H9 (cell line): ENCODE measurements at regions not wholly inside any gene's neighbourhood (a gene's known extent, or its start where the extent isn't known, plus 50 kb on each side); places are given as distances from the start of the nearest gene placed in this dataset.

Experiments
- DNase-seq: peaks from one replicate; pipeline ENCODE4 v3.0.0-alpha.2; 2017
- H2AFZ ChIP-seq: one replicate; pipeline ENCODE4 v1.6.1; 2013; ENCODE audit warnings: mild to moderate bottlenecking, low read length, control low read depth, moderate library complexity
- H2AK5ac ChIP-seq: 2 replicates; pipeline ENCODE4 v1.6.1; 2013; ENCODE audit warnings: low read length, control low read depth, mixed read lengths; ENCODE audit not compliant: insufficient read length
- H2BK120ac ChIP-seq: one replicate; pipeline ENCODE4 v1.6.1; 2013; ENCODE audit warnings: low read depth, mild to moderate bottlenecking, low read length, control low read depth, inconsistent platforms; ENCODE audit not compliant: poor library complexity, severe bottlenecking
- H2BK12ac ChIP-seq: 2 replicates; pipeline ENCODE4 v1.6.1; 2013; ENCODE audit warnings: low read length, control low read depth, mixed read lengths, low read depth; ENCODE audit not compliant: insufficient read length
- H2BK15ac ChIP-seq: 2 replicates; pipeline ENCODE4 v1.6.1; 2013; ENCODE audit warnings: low read depth, low read length, control low read depth
- H2BK20ac ChIP-seq: one replicate; pipeline ENCODE4 v1.6.1; 2013; ENCODE audit warnings: low read depth, mild to moderate bottlenecking, low read length, control low read depth, inconsistent platforms; ENCODE audit not compliant: poor library complexity, severe bottlenecking
- H2BK5ac ChIP-seq: 2 replicates; pipeline ENCODE4 v1.6.1; 2013; ENCODE audit warnings: low read length, control low read depth, mixed read lengths; ENCODE audit not compliant: insufficient read length
- H3K14ac ChIP-seq: 2 replicates; pipeline ENCODE4 v1.6.1; 2013; ENCODE audit warnings: low read length, control low read depth; ENCODE audit not compliant: insufficient read depth
- H3K18ac ChIP-seq: 2 replicates; pipeline ENCODE4 v1.6.1; 2013; ENCODE audit warnings: low read depth, mild to moderate bottlenecking, mixed read lengths, low read length, control low read depth; ENCODE audit not compliant: insufficient read length
- H3K23ac ChIP-seq: 2 replicates; pipeline ENCODE4 v1.6.1; 2013; ENCODE audit warnings: low read length, control low read depth, mixed read lengths, low read depth; ENCODE audit not compliant: insufficient read length
- H3K23me2 ChIP-seq: 2 replicates; pipeline ENCODE4 v1.6.1; 2013; ENCODE audit warnings: low read depth, mild to moderate bottlenecking, mixed read lengths, low read length, control low read depth; ENCODE audit not compliant: insufficient read length, poor library complexity, severe bottlenecking
- H3K27ac ChIP-seq: 2 replicates; pipeline ENCODE4 v1.5.1; 2013; ENCODE audit warnings: low read length, control low read depth, mixed read lengths, low read depth; ENCODE audit not compliant: insufficient read length
- H3K27me3 ChIP-seq: 2 replicates; pipeline ENCODE4 v1.6.1; 2013; ENCODE audit warnings: low read length, control low read depth, inconsistent platforms; ENCODE audit not compliant: insufficient read depth
- H3K4ac ChIP-seq: 2 replicates; pipeline ENCODE4 v1.6.1; 2013; ENCODE audit warnings: low read depth, mild to moderate bottlenecking, control low read depth, inconsistent platforms, low read length, moderate library complexity
- H3K4me1 ChIP-seq: 2 replicates; pipeline ENCODE4 v1.6.1; 2013; ENCODE audit warnings: low read length, control low read depth, inconsistent platforms; ENCODE audit not compliant: insufficient read depth
- H3K4me2 ChIP-seq: 2 replicates; pipeline ENCODE4 v1.6.1; 2013; ENCODE audit warnings: low read length, control low read depth, mixed read lengths; ENCODE audit not compliant: insufficient read length, insufficient read depth
- H3K56ac ChIP-seq: 2 replicates; pipeline ENCODE4 v1.6.1; 2013; ENCODE audit warnings: low read depth, mild to moderate bottlenecking, mixed read lengths, low read length, control low read depth; ENCODE audit not compliant: insufficient read length
- H3K79me1 ChIP-seq: 2 replicates; pipeline ENCODE4 v1.6.1; 2013; ENCODE audit warnings: low read depth, mild to moderate bottlenecking, moderate library complexity, low read length, control low read depth, inconsistent platforms; ENCODE audit not compliant: insufficient read depth, poor library complexity, severe bottlenecking
- H3K79me2 ChIP-seq: 2 replicates; pipeline ENCODE4 v1.6.1; 2013; ENCODE audit warnings: low read length, control low read depth, inconsistent platforms; ENCODE audit not compliant: insufficient read depth
- H3K9ac ChIP-seq: 2 replicates; pipeline ENCODE4 v1.6.1; 2013; ENCODE audit warnings: low read length, control low read depth, mixed read lengths; ENCODE audit not compliant: insufficient read length; ENCODE audit errors: extremely low read depth
- H3K9me3 ChIP-seq: one replicate; pipeline ENCODE4 v1.6.1; 2013; ENCODE audit warnings: low read depth, low read length, inconsistent platforms; ENCODE audit not compliant: control insufficient read depth
- H3T11ph ChIP-seq: one replicate; pipeline ENCODE4 v1.6.1; 2013; ENCODE audit warnings: mild to moderate bottlenecking, low read length, control low read depth, inconsistent platforms
- H4K20me1 ChIP-seq: one replicate; pipeline ENCODE4 v1.6.1; 2013; ENCODE audit not compliant: control insufficient read depth, insufficient read length, insufficient read depth
- H4K5ac ChIP-seq: 2 replicates; pipeline ENCODE4 v1.6.1; 2013; ENCODE audit warnings: low read depth, mild to moderate bottlenecking, mixed read lengths, low read length, control low read depth; ENCODE audit not compliant: insufficient read length
- H4K8ac ChIP-seq: replicated peaks from 2 replicates; pipeline ENCODE4 v1.6.1; 2013; ENCODE audit warnings: low read length, control low read depth, mixed read lengths, low read depth; ENCODE audit not compliant: insufficient read length
- H4K91ac ChIP-seq: 2 replicates; pipeline ENCODE4 v1.6.1; 2013; ENCODE audit warnings: low read depth, mild to moderate bottlenecking, moderate library complexity, mixed read lengths, low read length, control low read depth; ENCODE audit not compliant: insufficient read length
- H3K27ac Mint-ChIP-seq, 3 experiments: 2 replicates in 2 of 3; 3 replicates in 1 of 3; pipeline ENCODE4 v1.8.0; 2020 to 2021; ENCODE audit warnings: mixed read lengths in 3 of 3, mild to moderate bottlenecking in 1 of 3, moderate library complexity in 1 of 3
- H3K27me3 Mint-ChIP-seq: 2 replicates; pipeline ENCODE4 v1.8.0; 2021; ENCODE audit warnings: low read depth, mild to moderate bottlenecking, moderate library complexity, mixed read lengths
- H3K36me3 Mint-ChIP-seq, 3 experiments: 2 replicates in 2 of 3; 3 replicates in 1 of 3; pipeline ENCODE4 v1.8.0; 2020 to 2021; ENCODE audit warnings: low read depth in 3 of 3, mixed read lengths in 3 of 3; ENCODE audit not compliant: insufficient read depth in 1 of 3
- H3K4me1 Mint-ChIP-seq, 2 experiments: 2 replicates each; pipeline ENCODE4 v1.8.0; 2020; ENCODE audit warnings: mixed read lengths in 2 of 2
- H3K4me3 Mint-ChIP-seq, 2 experiments: 2 replicates in 1 of 2; 3 replicates in 1 of 2; pipeline ENCODE4 v1.8.0; 2020 to 2021; ENCODE audit warnings: mild to moderate bottlenecking in 2 of 2, mixed read lengths in 2 of 2, moderate library complexity in 1 of 2
- H3K9me3 Mint-ChIP-seq, 2 experiments: 2 replicates in 1 of 2; 3 replicates in 1 of 2; pipeline ENCODE4 v1.8.0; 2020; ENCODE audit warnings: mild to moderate bottlenecking in 2 of 2, mixed read lengths in 2 of 2, moderate library complexity in 1 of 2
- WGBS: extraction: QIAGEN DNeasy Blood & Tissue Kit; methylation state at CpG from one replicate; pipeline ENCODE4 v1.1.7; 2013; ENCODE audit warnings: missing lambda C conversion rate, low lambda C conversion rate, mixed read lengths; ENCODE audit not compliant: insufficient read length; ENCODE audit errors: extremely low coverage; 5-methylcytosine and 5-hydroxymethylcytosine counted together
- TF ChIP-seq, protein P1 (sequence below): fragments of 200-600 bp; sonication (generic); conservative IDR thresholded peaks from 3 replicates; pipeline ENCODE4 v1.8.0; 2021; ENCODE audit warnings: antibody characterized with exemption, mild to moderate bottlenecking

DNA sequence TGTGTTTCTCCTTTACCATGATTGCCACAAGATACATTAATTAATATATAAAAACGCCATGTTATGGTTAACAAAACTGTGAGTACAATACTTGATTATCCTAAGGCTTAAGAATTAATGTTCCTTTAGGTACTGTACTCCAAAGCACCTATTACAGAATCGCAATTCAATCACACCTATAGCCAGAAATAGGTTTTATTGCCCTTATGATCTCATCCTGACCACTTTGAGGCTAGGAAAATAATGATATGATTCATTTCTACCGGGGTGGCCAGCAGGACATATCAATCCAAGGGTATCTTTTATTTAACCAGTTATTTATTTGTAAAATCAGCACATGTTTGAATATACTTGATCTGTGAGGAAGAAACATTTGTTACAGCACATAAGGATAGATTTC lies 396.6 kb upstream of the GJE1 start:
- Histone ChIP-seq H2BK12ac (no peak overlapping the region), H3K18ac (no peak overlapping the region), H2BK15ac (no peak overlapping the region), H3T11ph (no peak overlapping the region), H3K79me1 (no peaks in the 10 kb centered on the region), H3K79me2 (no peaks in the 10 kb centered on the region), H3K27ac (no peak overlapping the region), H3K23ac (no peak overlapping the region), H2AFZ (no peak overlapping the region), H4K5ac (no peak overlapping the region), H2BK120ac (no peak overlapping the region), H3K4me1 (no peaks in the 10 kb centered on the region), H2BK20ac (no peak overlapping the region), H2BK5ac (no peak overlapping the region), H3K27me3 (no peaks in the 10 kb centered on the region), H3K9me3 (no peaks in the 10 kb centered on the region), H3K9ac (no peak overlapping the region), H3K4ac (no peak overlapping the region), H4K20me1 (no peaks in the 10 kb centered on the region), H3K56ac (no peak overlapping the region), H3K23me2 (no peaks in the 10 kb centered on the region), H2AK5ac (no peak overlapping the region), H4K91ac (no peak overlapping the region), H3K4me2 (no peak overlapping the region), H4K8ac (no peak overlapping the region), H3K14ac (no peak overlapping the region)
- Mint-ChIP-seq H3K36me3 (no peaks in the 10 kb centered on the region), H3K27me3 (no peaks in the 10 kb centered on the region), H3K27ac (no peak overlapping the region), H3K4me3 (no peak overlapping the region), H3K9me3 (no peaks in the 10 kb centered on the region), H3K4me1 (no peaks in the 10 kb centered on the region)
- TF ChIP-seq, protein P1, sequence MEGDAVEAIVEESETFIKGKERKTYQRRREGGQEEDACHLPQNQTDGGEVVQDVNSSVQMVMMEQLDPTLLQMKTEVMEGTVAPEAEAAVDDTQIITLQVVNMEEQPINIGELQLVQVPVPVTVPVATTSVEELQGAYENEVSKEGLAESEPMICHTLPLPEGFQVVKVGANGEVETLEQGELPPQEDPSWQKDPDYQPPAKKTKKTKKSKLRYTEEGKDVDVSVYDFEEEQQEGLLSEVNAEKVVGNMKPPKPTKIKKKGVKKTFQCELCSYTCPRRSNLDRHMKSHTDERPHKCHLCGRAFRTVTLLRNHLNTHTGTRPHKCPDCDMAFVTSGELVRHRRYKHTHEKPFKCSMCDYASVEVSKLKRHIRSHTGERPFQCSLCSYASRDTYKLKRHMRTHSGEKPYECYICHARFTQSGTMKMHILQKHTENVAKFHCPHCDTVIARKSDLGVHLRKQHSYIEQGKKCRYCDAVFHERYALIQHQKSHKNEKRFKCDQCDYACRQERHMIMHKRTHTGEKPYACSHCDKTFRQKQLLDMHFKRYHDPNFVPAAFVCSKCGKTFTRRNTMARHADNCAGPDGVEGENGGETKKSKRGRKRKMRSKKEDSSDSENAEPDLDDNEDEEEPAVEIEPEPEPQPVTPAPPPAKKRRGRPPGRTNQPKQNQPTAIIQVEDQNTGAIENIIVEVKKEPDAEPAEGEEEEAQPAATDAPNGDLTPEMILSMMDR, result no peak
- DNase-seq, result no peak
- no CpG with 5 or more reads among the region's 3 CpGs for WGBS
